ENCODE measurements at regions not wholly inside any gene's neighbourhood (a gene's known extent, or its start where the extent isn't known, plus 50 kb on each side); places are given as distances from the start of the nearest gene placed in this dataset.

- Histone ChIP-seq H3K27me3 (no peaks in the 10 kb centered on the region), H3K9me3 (no peaks in the 10 kb centered on the region), H3K4me3 (no peak overlapping the region), H3K4me1 (no peaks in the 10 kb centered on the region), H3K27ac (no peak overlapping the region), H3K36me3 (no peaks in the 10 kb centered on the region)
- no peak for ATAC-seq
- TF ChIP-seq POLR2AphosphoS5 (IDR thresholded peaks at IDR 0.05) = no peak
- TF ChIP-seq, protein P1, sequence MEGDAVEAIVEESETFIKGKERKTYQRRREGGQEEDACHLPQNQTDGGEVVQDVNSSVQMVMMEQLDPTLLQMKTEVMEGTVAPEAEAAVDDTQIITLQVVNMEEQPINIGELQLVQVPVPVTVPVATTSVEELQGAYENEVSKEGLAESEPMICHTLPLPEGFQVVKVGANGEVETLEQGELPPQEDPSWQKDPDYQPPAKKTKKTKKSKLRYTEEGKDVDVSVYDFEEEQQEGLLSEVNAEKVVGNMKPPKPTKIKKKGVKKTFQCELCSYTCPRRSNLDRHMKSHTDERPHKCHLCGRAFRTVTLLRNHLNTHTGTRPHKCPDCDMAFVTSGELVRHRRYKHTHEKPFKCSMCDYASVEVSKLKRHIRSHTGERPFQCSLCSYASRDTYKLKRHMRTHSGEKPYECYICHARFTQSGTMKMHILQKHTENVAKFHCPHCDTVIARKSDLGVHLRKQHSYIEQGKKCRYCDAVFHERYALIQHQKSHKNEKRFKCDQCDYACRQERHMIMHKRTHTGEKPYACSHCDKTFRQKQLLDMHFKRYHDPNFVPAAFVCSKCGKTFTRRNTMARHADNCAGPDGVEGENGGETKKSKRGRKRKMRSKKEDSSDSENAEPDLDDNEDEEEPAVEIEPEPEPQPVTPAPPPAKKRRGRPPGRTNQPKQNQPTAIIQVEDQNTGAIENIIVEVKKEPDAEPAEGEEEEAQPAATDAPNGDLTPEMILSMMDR (IDR thresholded peaks at IDR 0.05) = no peak
- no peak for TF ChIP-seq EP300 (IDR thresholded peaks at IDR 0.05)
- no peak for TF ChIP-seq POLR2A (IDR thresholded peaks at IDR 0.05)
- WGBS, 2 donors (ENCODE audit: low coverage in 1 of 2) = no CpG with 5 or more reads among the region's 7 CpGs
Measured at GRCh38 chr13:64925284-64925683, 2304.9 kb downstream of the PCDH9 start.

- no peak for ATAC-seq
- WGBS, 2 donors (ENCODE audit: low coverage in 1 of 2) = 86% methylated on average over 3 of the region's 6 CpGs; no CpG with 5 or more reads in 1 of the 2 donors
- H3K9me3 ChIP-seq = no peaks in the 10 kb centered on the region
- no peak overlapping the region for H3K4me3 ChIP-seq
- H3K4me1 ChIP-seq = no peaks in the 10 kb centered on the region
- TF ChIP-seq POLR2AphosphoS5 (IDR thresholded peaks at IDR 0.05) (no peak), POLR2A (IDR thresholded peaks at IDR 0.05) (no peak), EP300 (IDR thresholded peaks at IDR 0.05) (no peak)
- TF ChIP-seq, protein P1 (IDR thresholded peaks at IDR 0.05) = no peak
- no peaks in the 10 kb centered on the region for H3K36me3 ChIP-seq
- H3K27ac ChIP-seq = no peak overlapping the region
- H3K27me3 ChIP-seq = no peaks in the 10 kb centered on the region
Measured at GRCh38 chr13:64924401-64924800, 2305.7 kb downstream of the PCDH9 start.

DNA sequence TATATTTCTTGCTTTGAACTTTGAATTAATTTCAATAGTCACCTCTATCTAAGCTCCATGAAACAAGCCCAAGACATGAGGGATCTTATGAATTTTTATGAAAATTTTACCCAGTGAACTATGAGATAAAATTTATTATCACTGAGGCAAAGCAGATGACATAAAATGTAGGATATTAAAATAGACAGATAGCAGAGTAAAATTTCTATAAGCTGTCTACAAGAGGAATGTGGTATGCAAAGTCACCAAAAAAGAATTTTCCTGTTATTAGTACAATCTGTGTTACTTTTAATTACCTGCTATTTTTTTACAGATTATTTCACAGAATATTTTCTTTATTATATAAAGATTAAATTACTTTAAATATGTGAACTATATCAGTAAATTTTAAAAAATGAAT is 2312.6 kb downstream of the PCDH9 start:
- H3K27ac ChIP-seq = no peak overlapping the region
- no peaks in the 10 kb centered on the region for H3K36me3 ChIP-seq
- no peak for ATAC-seq
- no peaks in the 10 kb centered on the region for H3K4me1 ChIP-seq
- peaks cover 0 to 5% (median 0%) of the 10 kb centered on the region in 3 donors for H3K9me3 ChIP-seq
- TF ChIP-seq POLR2A (IDR thresholded peaks at IDR 0.05) (no peak), POLR2AphosphoS5 (IDR thresholded peaks at IDR 0.05) (no peak), EP300 (IDR thresholded peaks at IDR 0.05) (no peak)
- TF ChIP-seq, protein P1 (IDR thresholded peaks at IDR 0.05) = no peak
- no peaks in the 10 kb centered on the region for H3K27me3 ChIP-seq
- no peak overlapping the region for H3K4me3 ChIP-seq

DNA sequence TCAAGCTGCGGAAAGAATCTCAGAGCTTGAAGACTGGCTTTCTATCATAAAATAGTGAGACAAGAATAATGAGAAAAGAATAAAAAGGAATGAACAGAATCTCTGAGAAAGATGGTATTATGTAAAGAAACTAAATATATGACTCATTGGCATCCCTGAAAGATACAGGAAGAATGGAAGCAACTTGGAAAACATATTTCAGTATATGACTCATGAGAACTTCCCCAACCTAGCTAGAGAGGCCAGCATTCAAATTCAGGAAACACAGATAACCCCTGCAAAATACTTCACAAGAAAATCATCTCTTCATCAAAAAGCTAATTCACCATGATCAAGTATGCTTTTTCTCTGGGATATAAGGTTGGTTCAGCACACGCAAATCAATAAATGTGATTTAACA is 2318.0 kb downstream of the PCDH9 start:
- Histone ChIP-seq H3K27ac (no peak overlapping the region), H3K4me3 (no peak overlapping the region), H3K4me1 (no peaks in the 10 kb centered on the region), H3K36me3 (no peaks in the 10 kb centered on the region), H3K27me3 (no peaks in the 10 kb centered on the region), H3K9me3 (peaks cover 0 to 5% (median 0%) of the 10 kb centered on the region in 3 donors)
- TF ChIP-seq, protein P1 (IDR thresholded peaks at IDR 0.05) = no peak
- no peak for TF ChIP-seq POLR2AphosphoS5 (IDR thresholded peaks at IDR 0.05)
- no peak for TF ChIP-seq EP300 (IDR thresholded peaks at IDR 0.05)
- TF ChIP-seq POLR2A (IDR thresholded peaks at IDR 0.05) = no peak
- WGBS, 2 donors (ENCODE audit: low coverage in 1 of 2) = 79 to 91% methylated on average over 1 to 2 of the region's 2 CpGs
- ATAC-seq = no peak

DNA sequence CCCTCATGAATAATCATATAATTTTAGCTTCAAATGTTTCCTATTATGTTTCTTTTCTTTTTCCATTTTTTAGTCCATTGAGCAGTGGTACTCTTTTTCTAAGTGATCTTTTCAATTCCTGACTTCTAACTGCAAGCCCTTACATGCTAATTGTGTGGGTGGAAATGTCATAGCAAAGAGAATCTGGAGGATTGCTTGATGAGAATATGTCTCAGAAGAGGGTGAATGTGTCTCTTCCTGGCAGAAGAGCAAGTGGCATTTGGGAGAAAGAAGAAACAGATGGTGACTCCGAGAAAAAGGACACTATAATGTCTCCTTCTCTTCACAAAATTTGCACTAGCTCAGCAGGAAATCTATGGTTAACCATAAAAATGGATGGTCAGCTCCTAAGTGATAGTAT is 2320.0 kb downstream of the PCDH9 start:
- TF ChIP-seq POLR2AphosphoS5 (IDR thresholded peaks at IDR 0.05) = no peak
- no peaks in the 10 kb centered on the region for H3K27me3 ChIP-seq
- peaks cover 0 to 5% (median 0%) of the 10 kb centered on the region in 3 donors for H3K9me3 ChIP-seq
- no peak overlapping the region for H3K4me3 ChIP-seq
- WGBS, 2 donors (ENCODE audit: low coverage in 1 of 2) = 63 to 73% methylated on average over 1 of the region's 1 CpG
- no peak overlapping the region for H3K27ac ChIP-seq
- H3K4me1 ChIP-seq = no peaks in the 10 kb centered on the region
- H3K36me3 ChIP-seq = no peaks in the 10 kb centered on the region
- no peak for ATAC-seq

- H3K27ac ChIP-seq = no peak overlapping the region
- no peak overlapping the region for H3K4me3 ChIP-seq
- TF ChIP-seq EP300 (IDR thresholded peaks at IDR 0.05) (no peak), POLR2AphosphoS5 (IDR thresholded peaks at IDR 0.05) (no peak), POLR2A (IDR thresholded peaks at IDR 0.05) (no peak)
- TF ChIP-seq, protein P1 (IDR thresholded peaks at IDR 0.05) = no peak
Measured at GRCh38 chr13:64909184-64909583, 2321.0 kb downstream of the PCDH9 start.

More at GRCh38 chr13:64909184-64909583, 2321.0 kb downstream of the PCDH9 start:
- H3K36me3 ChIP-seq = no peaks in the 10 kb centered on the region
- H3K9me3 ChIP-seq = peaks cover 0 to 5% (median 0%) of the 10 kb centered on the region in 3 donors
- no peaks in the 10 kb centered on the region for H3K27me3 ChIP-seq
- ATAC-seq = no peak
- H3K4me1 ChIP-seq = no peaks in the 10 kb centered on the region

Data from gastroesophageal sphincter (tissue), 4 donors.